Myocyte (in vitro differentiated cells): ENCODE measurements at regions not wholly inside any gene's neighbourhood (a gene's known extent, or its start where the extent isn't known, plus 50 kb on each side); places are given as distances from the start of the nearest gene placed in this dataset.

ENCODE experiments used
- DNase-seq: peaks from one replicate; pipeline ENCODE4 v3.0.0-alpha.2; 2012; ENCODE audit warnings: low read depth

DNA sequence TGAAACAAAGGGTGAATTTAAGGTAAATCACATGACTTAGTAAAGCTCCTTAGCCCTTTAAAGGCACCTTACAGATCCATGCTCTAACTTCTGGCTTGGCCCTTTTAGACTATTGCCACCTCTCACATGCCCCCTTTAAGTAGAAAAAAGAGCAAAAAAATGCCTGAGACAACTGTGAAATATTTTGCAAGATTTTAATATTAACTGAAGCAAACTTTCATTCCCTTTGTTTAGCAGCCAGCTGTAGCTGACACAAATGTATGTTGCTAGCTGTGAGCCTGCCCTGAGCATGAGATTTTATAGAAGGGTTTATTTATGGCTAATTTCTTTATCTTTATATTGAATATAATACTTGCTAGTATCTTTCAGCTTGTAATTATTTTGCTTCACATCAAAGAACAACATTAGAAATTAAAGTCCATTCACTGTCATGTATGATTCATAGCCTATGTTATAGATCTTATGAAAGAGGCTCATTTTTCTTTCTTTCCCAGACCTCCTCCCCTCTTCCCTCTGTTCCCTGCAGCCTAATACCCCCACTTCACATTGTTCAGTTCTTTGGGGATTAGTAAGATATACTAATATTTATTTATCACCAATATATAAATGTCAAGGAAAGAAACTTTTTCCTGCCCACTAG is 637.2 kb upstream of the ZEB2 start:
- no peak for DNase-seq

DNA sequence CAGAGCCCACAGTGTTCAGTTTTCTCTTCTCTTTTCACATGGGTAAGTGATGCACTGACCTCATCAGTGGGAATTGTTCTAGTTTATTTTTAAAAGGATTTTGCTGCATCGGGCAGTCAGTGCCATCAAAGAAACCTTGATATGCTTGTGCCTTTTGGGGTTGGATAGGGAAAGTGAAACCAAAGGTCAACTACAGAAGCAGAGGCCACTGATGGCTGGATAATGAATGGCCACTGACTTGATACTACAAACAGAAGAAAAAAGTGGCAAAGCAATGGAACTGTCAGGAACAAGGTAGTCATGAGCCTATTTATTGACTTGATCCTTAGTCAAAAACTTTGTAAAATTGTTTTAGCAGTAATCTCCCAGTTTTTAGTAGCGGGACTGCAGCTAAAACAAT is 636.3 kb upstream of the ZEB2 start:
- peak; percentile 25 for DNase-seq

- no peak for DNase-seq
Observed at GRCh38 chr2:145155196-145155595, 635.3 kb upstream of the ZEB2 start.

- DNase-seq: no peak
Observed at GRCh38 chr2:145154731-145155130, 634.8 kb upstream of the ZEB2 start.

DNA sequence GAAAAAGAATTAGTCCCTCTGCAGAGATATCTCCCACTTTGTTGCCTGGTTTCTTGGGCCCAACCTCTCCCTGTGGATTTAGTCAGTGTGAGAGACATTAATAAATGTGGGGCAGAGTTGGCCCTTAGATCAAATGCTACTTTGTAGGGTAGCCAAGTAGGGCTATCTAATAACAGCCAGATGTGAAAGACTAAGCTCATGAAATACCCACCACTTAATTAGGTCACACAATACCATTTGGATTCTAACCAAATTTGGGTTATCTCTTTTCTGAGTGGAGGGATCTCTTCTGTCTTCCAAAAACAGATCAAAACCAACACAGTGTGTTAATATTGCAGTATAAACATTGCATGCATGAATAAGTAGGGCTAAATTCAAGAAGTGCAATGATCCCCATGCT is 626.8 kb upstream of the ZEB2 start:
- no peak for DNase-seq

GRCh38 chr2:145144131-145144728 is 624.3 kb upstream of the ZEB2 start:
- DNase-seq: no peak

DNA sequence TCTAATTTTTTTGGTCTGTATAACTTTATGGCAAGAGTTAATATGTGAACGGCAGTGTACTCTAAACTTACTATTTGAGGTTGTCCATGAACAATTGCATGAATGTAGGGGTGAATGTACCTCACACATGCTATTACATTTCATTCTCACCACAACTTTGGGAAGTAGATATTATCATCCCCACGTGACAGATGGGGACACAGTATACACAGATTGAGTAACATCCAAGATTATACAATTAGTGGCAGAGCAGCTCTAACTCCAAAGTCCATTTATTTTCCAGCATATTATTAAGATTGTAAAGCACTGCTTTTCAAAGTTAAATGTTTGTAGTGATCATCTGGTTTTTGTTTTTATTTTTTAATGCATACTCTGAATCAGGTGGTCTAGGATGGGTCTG is 622.1 kb upstream of the ZEB2 start:
- DNase-seq: no peak

DNA sequence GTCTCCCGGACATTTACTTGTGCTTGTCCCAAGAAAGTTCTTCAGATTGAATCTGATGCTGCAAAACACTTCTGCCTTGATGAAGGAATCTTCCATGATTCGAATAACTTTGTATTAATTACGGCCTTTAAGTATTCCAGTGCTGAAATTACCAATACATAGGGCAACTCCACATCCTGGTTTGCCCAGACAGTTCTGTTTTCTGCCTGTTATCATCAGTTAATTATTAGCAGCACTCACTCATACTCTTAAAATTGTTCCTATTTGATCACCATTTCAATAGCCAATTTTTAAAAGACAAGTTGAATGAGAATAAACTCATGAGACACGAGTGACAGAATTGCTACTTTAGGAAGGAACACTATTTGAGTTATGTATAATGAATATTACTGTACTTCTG is 620.7 kb upstream of the ZEB2 start:
- DNase-seq: no peak

DNA sequence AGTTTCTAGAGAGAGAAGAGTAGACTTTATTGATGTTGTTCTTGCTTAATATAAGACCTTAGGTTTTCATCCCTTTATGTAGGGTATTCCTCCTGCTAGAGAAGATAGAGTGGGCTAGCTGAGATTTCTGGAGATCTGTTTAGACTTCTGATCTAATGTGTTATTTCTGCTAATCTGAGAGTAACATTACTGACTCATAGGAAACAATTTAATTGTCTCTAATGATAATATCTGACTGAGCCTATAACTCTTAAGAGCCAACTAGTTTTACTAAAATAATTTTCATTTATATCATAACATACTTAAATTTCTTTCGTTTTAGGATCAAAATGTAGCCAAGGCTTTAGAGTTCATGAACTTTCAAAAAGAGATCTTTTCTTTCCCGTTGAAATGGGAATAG is 618.7 kb upstream of the ZEB2 start:
- no peak for DNase-seq

DNA sequence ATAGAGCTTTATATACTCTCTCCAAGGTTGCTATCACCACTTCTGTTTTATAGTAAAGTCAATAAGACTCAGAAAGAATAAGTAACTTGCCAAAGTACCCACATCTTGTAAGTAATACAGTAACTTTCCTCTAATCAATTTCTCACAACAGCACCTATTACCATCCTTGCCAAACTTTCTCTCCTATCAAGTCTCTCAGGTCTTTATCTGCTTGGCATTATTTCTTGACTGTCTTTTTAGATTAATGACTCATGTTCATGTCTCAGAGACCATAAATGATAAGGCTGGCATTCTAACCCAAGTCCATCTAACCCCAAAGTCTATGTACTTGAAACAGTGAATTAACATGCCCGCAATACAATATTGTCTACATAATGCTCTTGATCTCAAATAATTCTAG is 618.0 kb upstream of the ZEB2 start:
- no peak for DNase-seq

- no peak for DNase-seq
Observed at GRCh38 chr2:145137211-145137610, 617.3 kb upstream of the ZEB2 start.

DNA sequence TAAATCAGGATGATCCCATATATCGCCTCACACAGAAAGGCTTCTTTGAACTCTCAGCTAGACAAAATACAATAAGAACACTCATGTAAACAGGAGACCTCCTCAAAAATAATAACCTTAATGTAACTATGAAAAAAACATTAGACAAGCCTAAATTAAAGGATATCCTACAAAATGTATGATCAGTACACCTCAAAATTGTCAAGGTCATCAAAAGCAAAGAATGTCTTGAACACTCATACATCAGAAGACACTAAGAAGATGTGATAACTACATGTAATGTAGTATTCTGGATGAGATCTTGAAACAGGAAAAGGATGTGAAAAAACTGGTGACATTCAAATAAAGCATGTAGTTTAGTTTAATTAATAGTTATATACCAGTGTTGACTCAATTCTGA is 616.8 kb upstream of the ZEB2 start:
- no peak for DNase-seq

GRCh38 chr2:145126146-145126545 is 606.2 kb upstream of the ZEB2 start:
- no peak for DNase-seq

DNA sequence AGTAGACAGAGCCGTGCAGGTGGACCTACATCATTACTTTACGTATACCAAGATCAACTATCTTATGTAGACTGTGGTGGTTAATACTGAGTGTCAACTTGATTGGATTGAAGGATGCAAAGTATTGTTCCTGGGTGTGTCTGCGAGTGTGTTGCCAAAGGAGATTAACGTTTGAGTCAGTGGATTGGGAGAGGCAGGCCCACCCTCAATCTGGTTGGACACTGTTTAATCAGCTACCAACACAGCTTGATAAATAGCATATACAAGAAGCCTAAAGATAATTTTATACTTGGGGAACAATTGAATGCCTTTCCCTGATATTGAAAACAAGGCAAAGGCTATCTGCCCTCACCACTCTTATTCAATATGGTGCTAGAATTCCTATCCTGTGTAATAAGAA is 604.2 kb upstream of the ZEB2 start:
- no peak for DNase-seq

- DNase-seq: peak; percentile 59
Observed at GRCh38 chr2:145123606-145124005, 603.7 kb upstream of the ZEB2 start.

- no peak for DNase-seq
Observed at GRCh38 chr2:145119225-145119624, 599.3 kb upstream of the ZEB2 start.

DNA sequence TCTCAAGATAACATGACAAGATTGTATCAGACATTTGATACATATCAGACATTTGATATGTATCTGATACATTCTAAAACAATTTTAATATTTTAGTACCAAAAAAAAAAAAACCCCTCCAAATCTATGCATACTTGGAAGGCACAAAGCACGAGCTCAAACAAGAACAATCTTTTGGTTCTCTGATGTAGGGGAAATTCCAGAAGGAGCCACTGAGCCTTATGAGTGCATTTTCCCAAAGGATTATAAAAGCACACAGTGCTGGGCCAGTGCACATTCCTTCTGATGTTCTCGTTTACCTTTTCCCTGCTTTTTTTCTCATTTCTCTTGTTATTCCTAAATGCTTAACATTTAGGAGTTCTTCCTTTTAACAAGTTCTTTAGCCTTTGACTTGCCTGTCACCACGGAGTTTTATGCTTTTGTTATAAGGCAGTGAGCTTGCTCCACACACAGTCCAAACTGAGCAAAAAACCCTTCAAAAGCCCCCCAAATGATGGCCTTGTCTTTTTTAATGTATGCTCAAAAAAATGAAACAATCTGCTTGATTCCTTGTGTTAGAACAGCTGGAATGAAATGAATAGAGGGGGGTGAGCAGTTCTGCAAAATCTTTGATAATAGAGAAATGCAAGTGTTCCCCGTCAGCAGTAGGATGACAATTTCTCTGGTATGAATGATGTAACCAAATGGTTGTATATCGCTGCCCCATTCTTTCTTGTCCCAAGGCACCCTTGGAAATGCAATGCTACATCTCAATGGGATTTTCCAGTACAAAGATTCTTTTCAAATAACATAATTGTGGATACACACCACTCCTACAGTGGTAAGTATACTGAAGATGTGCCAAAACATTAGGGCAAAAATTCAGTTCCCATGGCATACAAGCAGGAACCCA is 597.2 kb upstream of the ZEB2 start:
- peak; percentile 12 for DNase-seq

DNA sequence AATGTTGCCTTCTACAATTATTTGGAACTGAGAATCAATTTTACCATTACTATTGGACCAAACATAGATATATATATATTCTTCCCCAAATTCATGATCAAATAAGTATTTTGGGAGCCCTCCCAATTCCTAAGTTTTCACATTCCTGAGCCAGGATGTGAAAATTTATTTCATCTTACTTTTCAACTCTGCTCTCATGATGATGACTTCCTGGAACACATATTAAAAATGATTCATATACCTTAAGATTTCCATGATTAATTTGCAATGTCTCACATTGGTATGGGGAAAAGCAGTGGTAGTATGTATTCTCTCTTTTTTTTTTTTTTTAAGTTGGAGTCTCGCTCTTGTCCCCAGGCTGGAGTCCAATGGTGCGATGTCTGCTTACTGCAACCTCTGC is 596.1 kb upstream of the ZEB2 start:
- no peak for DNase-seq

- peak; percentile 29 for DNase-seq
Observed at GRCh38 chr2:145114726-145115125, 594.8 kb upstream of the ZEB2 start.

- no peak for DNase-seq
Observed at GRCh38 chr2:145112467-145112866, 592.5 kb upstream of the ZEB2 start.

DNA sequence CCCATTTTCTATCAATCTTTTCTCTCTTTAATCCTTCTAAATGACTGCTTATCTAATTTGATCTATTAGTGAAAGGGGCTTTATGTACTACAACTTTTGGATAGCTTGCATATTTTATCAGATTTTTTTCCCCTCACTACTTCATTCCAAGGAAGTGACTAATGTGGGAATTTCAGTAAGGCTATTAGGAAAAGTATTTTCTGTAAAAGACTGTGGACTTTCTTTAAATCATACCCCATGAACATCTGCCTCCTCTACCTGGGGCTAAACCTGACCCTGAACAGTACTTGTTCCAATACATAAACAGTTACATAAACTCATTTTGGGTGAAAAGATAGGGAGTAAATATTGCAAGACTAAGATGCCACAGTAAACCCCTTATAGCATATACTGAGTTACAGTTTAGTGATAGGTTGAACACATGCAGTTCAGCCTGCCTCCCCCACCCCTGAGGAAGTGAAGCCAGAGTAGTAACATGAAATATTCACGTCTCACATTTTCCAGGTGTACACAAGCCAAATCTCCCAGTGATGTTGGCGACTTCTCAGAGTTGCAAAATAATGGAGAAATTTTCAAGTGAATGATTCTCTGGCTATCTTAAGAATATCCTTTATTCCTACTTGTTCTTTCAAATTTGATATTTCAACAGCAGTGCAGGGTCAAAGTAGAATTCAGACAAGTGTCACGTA is 590.9 kb upstream of the ZEB2 start:
- peak; percentile 15 for DNase-seq
